UCSD-AML1 (cell line): ENCODE measurements at regions not wholly inside any gene's neighbourhood (a gene's known extent, or its start where the extent isn't known, plus 50 kb on each side); places are given as distances from the start of the nearest gene placed in this dataset.
"Not testable (repeated sequence)": the region's sequence is repeated elsewhere in the genome, so short reads cannot be mapped to it uniquely, and the experiment has no call there.

ENCODE experiments used
- DNase-seq: peaks from one replicate; lab custom pipeline; 2025; ENCODE audit not compliant: unreplicated experiment; lab: John Stamatoyannopoulos, UW

DNA sequence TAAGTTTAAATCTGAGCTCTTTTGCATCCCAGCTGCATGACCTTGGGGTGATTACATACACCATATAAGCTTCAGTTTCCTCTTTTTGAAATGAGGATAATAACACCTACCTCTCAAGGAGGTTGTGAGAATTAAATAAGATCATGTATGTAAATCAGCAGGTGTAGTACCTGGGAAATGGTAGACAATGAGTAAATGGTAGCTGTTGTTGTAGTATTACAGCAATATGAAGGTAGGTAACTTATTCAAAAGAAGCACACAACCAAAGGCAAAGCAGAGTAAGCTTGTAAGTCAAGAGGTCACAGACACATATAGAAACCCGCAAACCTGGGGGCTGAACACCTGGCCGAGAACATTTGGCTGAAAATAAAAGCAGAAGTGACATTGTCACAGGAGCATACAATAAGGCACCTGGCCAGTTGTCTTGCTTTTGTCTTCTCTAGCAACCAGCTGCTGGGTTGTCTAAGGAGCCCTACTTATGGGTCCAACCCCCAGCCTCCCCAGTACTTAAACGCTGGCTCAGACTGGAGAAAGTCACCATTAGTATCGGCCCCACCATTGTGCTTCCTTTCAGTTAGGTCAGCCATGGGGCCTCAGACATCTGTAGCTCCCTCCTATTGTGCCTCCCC is 203.6 kb upstream of the MKLN1 start:
- DNase-seq: no peak

DNA sequence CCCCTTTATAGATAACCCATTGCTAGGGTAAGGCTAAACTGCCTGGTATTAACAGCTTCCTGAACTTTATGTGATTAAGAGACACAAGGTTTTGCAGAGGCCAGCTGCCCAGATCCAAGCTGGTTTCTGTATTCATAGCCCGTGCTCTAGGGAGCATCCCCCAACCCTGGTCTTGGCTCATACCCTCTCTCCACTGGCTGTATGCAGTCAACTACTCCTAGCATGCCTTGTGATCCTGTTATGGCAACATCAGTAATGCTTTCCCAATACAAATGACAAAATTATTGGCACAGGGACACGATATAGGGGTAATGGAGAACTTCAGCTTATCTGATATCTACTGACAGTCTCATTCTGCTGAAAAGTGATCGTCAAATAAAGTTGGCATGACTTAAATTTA is 202.8 kb upstream of the MKLN1 start:
- no peak for DNase-seq

DNA sequence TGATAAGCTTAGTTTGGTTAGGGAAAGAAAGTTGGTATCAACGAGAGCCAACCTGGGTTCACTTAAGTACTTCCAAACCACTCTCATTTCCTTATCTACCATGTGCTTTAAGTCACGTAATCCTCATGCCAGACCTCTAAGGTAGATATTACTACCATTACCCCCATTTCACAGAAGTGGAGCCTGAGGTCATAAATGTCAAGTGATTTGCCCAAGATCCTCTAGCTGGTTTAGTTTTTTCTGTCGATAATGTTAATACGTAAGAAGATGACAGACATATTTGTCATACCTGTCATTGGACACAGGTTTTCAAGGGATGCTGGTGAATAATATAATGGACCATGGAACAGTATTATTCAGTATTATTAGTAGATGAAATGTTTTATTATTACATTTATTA is 197.4 kb upstream of the MKLN1 start:
- DNase-seq: no peak

DNA sequence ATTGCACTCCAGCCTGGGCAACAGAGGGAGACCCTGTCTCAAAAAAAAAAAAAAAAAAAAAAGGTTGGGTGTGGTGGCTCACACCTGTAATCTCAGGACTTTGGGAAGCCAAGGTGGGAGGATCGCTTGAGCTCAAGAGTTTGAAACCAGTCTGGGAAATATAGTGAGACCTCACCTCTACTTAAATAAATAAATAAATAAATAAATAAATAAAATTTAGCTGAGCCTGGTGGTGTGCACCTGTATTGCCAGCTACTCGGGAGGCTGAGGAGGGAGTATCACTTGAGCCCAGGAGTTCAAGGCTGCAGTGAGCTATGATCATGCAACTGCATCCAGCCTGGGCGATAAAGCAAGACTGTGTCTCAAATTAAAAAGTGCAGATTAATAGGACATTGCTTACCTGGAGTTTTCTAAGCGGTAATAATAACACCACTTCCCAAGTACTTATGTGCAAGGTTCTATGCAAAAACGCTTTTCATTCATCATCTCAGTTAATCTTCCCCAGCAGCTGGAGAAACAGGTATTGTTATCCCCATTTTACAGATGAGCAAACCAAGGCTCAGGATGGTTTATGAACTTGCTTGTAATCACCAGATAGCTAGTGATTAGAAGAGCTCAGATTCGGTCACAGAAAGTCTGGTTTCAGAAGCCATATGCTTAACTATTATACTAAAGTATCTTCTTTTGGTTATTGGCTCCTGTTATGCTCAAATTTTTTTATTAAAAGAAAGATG is 196.5 kb upstream of the MKLN1 start:
- no peak for DNase-seq

DNA sequence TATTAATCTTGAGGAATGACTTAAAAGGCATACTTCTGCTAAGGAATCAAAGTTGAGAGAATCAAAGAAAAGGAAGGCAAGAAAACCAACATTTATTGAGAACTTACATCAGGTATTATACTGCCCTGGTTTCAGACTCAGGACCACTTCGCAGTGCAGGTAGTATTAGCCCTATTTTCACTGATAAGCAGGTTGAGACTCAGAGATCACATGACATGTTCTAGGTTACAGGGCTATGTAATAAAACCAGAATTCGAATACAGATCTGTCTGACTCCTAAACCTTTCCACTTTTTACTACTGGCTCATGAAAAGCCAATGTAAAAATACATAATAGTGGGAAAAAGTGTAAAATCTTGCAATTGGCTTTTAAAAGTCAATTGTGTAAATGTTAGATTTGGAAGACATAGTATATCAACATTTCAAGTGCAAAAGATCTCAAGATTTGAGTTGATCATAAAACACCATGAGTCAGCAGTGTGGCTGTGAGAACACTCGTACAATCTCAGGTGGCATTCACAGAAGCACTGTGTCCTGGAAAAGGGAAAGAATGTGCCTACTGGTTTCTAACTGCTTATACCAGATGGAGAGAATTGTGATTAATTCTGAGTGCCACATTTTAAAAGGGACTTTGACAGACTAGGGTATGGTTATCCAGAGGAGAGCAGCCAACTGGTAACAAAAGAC is 195.8 kb upstream of the MKLN1 start:
- no peak for DNase-seq

DNA sequence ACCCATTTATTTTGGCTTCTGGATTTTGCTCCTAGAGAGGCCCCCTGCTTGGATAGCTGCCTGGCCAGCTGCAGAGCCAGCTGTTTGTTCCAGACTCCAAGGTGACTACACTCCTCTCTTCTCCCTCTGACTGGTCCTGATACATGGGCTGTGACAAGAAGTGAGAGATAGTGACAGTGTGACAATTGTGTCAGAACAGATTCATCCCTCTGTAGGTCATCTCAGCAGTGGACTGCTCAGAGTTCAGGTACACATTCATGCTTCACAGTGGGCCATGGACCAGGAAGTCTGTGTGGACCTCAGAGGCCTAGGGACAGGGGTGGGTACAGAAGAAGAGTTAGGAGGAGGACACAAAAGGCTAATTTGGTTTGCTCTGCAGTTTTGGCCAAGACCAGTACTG is 188.2 kb upstream of the MKLN1 start:
- no peak for DNase-seq

DNA sequence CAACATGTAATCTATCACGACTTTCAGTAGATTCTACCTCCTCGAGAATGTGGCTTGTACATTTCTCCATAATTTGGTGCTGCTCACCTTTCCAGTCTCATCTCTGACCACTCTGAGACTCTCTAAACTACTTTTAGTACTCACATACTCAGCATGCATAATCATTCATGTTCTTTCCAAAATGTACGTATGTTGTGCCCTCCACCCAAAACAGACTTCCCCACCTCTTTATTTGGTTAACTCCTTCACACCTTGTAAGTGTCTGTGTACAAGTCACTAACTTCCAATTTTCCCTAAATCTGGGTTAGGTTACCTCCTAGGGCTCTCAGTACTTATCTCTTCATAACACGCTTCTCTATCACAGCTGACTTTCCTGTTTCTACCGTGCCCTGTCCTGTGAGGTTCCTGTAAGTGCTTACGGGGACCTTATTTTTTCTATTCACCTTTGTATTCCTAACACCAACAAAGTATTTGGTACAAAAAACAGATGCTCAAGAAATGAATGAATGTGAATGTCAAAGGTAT is 186.2 kb upstream of the MKLN1 start:
- DNase-seq: no peak

DNA sequence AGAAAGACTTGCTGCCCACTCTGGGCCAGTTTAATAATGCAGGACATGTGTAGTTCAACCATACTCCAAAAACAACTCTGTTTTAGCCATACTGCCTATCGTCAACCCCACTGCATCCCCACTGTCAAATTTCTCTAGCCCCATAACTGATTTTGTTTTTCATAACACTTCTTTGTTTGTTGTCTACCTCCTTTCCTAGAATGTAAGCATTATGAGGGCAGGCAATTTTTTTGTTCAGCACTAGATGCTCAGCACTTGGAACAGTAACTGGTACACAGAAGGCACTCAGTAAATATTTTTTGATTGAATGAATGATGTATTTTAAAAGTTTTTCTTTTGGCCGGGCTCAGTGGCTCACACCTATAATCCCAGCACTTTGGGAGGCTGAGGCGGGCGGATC is 183.8 kb upstream of the MKLN1 start:
- no peak for DNase-seq

DNA sequence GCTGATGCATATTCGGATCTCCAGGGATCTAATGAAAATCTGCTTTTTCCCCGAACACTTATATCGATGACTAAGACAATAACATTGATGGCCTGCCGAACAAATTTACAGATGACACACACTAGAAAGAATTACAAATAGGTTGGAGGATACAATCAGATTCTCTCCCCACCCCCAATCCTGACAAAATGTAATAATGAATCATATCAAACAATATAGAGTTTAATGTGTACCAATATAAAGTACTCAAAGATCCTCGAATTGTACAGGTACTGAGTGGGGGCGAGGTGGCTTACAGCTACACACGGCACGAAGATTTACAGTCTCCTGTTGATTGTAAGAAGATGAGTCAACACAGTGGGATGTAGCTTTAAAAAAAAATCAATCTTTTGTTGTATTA is 182.7 kb upstream of the MKLN1 start:
- DNase-seq: no peak

DNA sequence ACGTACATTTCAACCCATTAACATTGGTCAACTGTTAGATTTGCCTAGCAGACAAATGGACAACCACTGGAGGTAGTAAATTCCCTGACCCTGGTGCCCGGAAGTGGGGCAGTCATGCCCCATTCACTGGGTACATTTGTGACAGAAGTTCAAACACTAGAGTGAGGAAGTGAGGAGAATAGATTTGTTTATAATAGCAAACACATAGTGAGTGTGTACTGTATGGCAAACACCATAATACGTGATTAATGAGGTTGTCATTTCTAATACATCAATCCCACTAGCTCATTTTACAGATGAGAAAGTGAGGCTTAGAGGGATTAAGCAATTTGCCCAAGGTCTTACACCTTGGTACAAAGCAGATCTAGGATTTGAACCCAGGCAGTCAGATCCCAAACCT is 181.9 kb upstream of the MKLN1 start:
- no peak for DNase-seq

DNA sequence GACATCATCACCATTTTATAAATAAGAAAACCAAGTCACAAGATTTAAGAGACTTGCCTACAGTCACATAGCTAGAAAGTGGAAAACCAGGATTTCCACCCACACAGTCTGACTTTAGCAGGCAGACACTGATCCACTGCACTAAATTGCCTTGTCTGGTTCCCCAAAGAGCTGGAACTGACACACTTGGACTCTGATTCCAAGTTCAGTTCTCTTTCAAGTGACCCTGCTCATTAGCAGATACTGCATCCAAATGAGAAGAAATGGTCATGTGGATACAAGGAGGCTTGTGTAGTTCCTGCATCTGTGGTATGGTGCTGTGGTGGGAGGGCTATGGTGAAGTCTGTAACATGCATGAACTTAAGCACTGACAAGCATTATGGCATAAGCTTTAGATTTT is 180.1 kb upstream of the MKLN1 start:
- DNase-seq: no peak

DNA sequence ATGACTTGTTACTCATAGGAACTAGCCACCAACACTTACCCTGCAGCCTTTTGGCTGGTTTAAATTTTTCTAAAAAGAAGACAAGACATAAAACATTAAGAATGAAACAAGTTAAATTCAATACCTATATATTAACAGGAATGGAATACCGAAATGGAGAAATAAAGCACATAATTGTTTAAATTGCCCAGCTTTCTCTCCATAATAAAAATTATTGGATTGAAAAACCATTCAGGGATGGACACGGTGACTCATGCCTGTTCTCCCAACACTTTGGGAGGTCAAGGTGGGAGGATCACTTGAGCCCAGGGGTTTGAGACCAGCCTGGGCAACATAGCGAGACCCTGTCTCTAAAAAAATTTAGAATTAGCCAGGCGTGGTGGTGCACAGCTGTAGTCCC is 179.4 kb upstream of the MKLN1 start:
- DNase-seq: no peak

DNA sequence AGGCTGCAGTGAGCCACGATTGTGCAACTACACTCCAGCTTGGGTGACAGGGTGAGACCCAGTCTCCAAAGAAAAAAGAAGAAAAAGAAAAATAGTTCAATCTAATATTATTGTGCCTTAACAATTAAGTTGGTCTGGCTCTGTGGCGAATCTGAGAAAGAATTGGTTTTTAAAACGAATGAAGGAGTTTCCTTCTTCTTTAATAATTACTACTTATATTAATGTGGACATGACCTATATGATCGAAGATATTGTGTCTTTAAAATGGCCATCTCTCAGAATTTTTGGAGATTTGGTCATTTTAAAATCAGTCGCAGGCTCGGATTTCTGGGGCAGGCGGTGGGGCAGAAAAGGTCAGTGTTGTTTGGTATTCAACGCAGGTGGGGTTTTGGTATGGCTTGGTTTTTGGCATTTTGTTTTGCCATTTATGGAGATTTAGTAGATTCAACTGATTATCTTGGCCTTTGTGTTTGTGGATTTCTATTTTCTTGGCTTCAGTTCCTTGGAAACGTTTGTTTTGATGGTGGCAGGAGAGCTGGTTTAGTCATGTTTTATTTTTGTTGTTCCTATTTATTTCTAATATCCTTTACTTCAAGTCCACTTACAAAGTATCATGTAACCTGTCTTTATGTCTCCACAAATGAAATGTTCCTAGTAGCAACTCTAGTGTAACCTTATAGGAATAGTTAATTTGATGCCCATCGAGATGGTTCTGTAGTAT is 178.8 kb upstream of the MKLN1 start:
- DNase-seq: no peak

DNA sequence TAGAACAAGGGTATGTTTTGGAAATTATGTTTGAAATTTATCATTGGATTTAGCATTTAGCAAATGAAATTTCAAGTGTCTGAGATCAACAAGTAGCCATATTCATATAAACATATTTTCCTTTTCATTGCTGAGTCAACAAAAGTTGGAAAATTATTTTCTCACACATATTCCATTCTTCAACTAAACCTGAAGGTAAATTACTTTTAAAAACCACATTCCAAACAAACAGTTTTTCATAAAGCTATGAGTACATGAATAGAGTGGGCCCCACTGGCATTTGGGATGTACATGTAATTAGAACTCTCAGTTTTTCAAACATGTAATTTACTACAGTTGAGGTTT is 178.3 kb upstream of the MKLN1 start:
- DNase-seq: no peak

DNA sequence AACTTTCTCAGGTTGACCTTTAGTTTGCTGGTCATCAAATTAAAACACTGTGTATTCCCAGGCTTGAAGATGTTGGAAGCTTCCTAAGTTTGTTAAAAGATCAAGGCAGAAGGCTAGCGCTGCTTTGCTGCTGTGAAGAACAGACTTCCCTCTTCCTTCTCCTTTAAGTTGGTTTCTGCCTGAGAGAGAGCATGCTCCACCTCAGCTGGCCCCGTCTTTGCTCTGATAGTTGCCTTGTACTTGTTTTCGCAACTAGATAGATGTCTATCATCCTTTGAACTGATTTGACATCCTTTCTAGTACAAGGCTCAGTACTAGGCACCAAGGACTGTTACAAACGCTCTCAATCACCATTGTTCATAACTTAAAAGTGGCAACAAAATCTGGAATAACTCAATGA is 177.8 kb upstream of the MKLN1 start:
- DNase-seq: no peak

DNA sequence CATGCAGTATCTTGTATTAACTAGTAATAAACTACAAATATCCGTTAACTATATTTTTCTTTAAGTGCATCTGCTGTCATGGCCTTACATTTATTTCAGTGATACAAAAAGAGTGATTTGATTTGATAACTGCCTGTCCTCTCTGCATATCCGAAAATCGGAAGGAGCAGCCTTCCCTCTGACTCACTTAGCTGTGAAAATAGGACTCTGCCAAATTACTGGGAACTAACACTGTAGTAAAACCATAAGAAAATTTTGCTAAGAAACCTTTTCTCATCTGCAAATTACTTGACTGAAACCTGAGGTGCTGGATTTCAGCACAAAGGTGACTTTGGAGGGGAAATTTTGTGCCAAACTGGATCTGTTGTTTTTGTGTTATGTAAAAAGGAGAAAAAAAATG is 176.6 kb upstream of the MKLN1 start:
- no peak for DNase-seq

DNA sequence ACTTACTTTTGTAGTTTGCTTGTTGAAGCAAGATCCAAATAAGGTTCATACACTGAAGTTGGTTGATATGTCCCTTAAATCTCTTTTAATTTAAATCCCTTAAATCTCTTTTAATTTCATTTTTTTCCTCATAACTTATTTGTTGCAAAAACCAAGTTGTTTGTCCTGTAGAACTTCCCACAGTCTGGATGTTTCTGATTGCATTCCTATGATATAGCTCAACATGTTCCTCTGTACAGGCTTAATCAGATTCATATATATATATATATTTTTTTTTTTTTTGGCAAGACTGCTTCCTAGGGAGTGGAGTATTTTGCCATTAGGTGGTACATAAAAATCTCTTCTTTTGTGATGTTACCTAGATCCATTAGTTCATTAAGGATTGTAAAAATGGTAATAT is 174.9 kb upstream of the MKLN1 start:
- no peak for DNase-seq

DNA sequence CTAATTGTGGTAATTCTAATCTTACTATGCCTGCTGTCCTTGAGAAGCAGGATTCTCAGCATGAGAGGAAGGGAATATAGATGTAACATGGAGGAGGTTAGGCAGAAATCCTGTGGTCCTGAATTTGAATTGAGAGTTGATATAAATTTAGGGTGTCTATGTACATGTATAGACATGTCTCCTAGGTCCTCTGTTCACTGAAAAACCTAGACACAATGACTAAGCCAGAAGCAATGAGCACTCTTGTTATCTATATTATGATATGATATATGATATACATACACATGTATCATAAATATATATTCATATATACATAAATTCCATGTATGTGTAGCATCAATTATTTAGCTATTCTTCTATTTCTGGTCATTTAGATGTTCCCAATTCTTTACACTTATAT is 173.3 kb upstream of the MKLN1 start:
- DNase-seq: no peak

DNA sequence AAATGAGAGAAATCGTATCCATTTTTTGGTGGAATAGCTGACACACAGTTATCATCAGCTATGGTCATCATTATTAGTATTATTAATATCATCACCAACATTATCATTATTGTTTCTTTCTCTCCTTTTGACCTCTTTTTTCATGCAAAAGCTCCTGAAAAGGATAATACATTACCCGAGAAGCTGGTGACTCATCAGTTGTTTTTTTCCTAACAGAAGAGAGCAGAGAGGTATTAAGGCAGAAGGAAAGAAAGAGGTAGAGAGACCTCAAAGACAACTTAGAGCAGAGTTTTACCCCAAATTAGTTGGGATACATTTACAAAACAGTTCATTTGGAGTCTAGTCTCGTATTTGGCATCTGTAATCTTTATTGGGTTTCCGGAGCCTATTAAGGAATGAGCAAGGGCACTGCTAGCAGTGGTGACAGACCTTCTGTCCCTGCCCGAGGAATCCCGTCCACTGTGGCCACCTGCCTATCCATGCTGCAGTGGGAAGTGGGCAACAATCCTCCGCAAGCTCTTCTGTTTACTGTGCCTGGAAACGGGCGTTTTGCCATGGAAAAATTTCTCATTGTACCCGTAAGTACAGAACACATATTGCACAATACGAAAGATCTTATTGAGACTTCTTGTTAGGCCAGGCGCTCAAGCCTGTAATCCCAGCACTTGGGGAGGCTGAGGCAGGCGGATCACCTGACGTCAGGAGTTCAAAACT is 170.0 kb upstream of the MKLN1 start:
- DNase-seq: no peak

DNA sequence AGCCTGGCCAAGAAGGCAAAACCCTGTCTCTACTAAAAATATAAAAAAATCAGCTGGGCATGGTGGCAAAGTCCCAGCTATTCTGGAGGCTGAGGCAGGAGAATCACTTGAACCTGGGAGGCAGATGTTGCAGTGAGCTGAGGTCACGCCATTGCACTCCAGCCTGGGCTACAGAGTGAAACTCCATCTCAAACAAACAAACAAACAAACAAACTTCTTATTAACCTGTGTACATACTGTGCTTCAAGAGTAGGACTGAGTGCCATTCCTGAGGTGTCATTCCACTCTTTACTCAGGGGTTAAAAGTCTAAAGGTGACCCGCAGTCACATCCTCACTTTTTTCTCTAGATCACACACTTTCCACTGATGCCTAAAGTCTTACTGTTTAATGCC is 169.4 kb upstream of the MKLN1 start:
- DNase-seq: not testable (repeated sequence)

DNA sequence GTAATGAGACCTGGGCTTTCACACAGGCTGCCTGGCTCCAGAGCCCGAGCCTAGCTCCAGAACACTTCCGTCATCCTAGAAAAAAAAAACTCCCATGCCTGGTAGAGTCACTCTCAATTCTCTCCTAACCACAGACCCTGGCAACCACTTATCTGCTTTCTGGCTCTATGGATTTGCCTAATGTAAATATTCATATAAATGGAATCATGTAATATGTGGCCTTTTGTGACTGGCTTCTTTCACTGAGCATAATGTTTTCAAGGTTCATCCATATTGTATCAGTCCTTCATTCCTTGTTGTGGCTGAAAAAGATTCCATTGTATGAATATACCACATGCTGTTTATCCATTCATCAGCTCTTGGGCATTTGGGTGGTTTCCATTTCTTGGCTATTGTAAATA is 167.7 kb upstream of the MKLN1 start:
- DNase-seq: no peak
